PC-9 (cell line): ENCODE measurements at regions not wholly inside any gene's neighbourhood (a gene's known extent, or its start where the extent isn't known, plus 50 kb on each side); places are given as distances from the start of the nearest gene placed in this dataset.

ENCODE experiments used
- BruUV-seq: library from RNA; stranded (reverse); fragments of 400-500 nt; replicated peaks from 2 replicates; lab custom pipeline; 2021; lab: Mats Ljungman, UMichigan
- CTCF ChIA-PET: fragments of 300-600 bp; sonication (Branson Sonifier 250); formaldehyde crosslinking; loops from one replicate; lab custom pipeline; 2022; ENCODE audit warnings: antibody characterized with exemption; lab: Charles Lee
- POLR2A ChIA-PET: fragments of 300-600 bp; sonication (Branson Sonifier 250); formaldehyde crosslinking; loops from one replicate; lab custom pipeline; 2022; ENCODE audit warnings: antibody characterized with exemption; ENCODE audit not compliant: unreplicated experiment; lab: Charles Lee
- DNase-seq, 2 experiments: peaks; one replicate each; pipeline versions ENCODE4 v3.0.0 to v3.0.0-alpha.2; 2015 to 2022; ENCODE audit warnings: mixed read lengths in 1 of 2
- H2AFZ ChIP-seq: fragments of 200-600 bp; sonication (generic); 2 replicates; pipeline ENCODE4 v1.8.1; 2017; ENCODE audit warnings: antibody characterized with exemption
- H3F3A ChIP-seq: fragments of 200-600 bp; sonication (generic); 2 replicates; pipeline ENCODE4 v1.8.1; 2017; ENCODE audit warnings: antibody characterized with exemption, mild to moderate bottlenecking, low read depth; ENCODE audit not compliant: insufficient read depth
- H3K27ac ChIP-seq: fragments of 200-600 bp; sonication (generic); 2 replicates; pipeline ENCODE4 v1.6.1; 2016; ENCODE audit warnings: mixed run types
- H3K27me3 ChIP-seq: fragments of 200-600 bp; sonication (generic); 2 replicates; pipeline ENCODE4 v1.6.1; 2016; ENCODE audit warnings: low read depth, mixed run types; ENCODE audit not compliant: insufficient read depth
- H3K36me3 ChIP-seq: fragments of 200-600 bp; sonication (generic); 2 replicates; pipeline ENCODE4 v1.6.1; 2016; ENCODE audit warnings: low read depth, mixed run types
- H3K4me1 ChIP-seq: fragments of 200-600 bp; sonication (generic); replicated peaks from 2 replicates; pipeline ENCODE4 v1.6.1; 2016; ENCODE audit warnings: mixed run types; ENCODE audit not compliant: insufficient read depth
- H3K4me2 ChIP-seq: fragments of 200-600 bp; sonication (generic); 2 replicates; pipeline ENCODE4 v1.6.1; 2017; ENCODE audit warnings: mixed run types
- H3K4me3 ChIP-seq: fragments of 200-600 bp; sonication (generic); 2 replicates; pipeline ENCODE4 v1.6.1; 2016; ENCODE audit warnings: mixed run types
- H3K79me2 ChIP-seq: fragments of 200-600 bp; sonication (generic); 2 replicates; pipeline ENCODE4 v1.6.1; 2017; ENCODE audit warnings: low read depth, mixed run types
- H3K9me2 ChIP-seq: fragments of 200-600 bp; sonication (generic); 2 replicates; pipeline ENCODE4 v1.8.1; 2017; ENCODE audit warnings: mild to moderate bottlenecking; ENCODE audit not compliant: insufficient read depth
- H3K9me3 ChIP-seq: fragments of 200-600 bp; sonication (generic); 2 replicates; pipeline ENCODE4 v1.8.1; 2016; ENCODE audit warnings: low read depth; ENCODE audit not compliant: insufficient read depth
- H4K20me1 ChIP-seq: fragments of 200-600 bp; sonication (generic); 2 replicates; pipeline ENCODE4 v1.8.1; 2017; ENCODE audit not compliant: insufficient read depth
- CTCF ChIP-seq: fragments of 200-600 bp; sonication (generic); conservative IDR thresholded peaks from 2 replicates; pipeline ENCODE4 v1.6.1; 2017; ENCODE audit warnings: mixed run types, antibody characterized with exemption, mild to moderate bottlenecking, moderate library complexity
- EZH2 ChIP-seq: fragments of 200-600 bp; sonication (generic); IDR thresholded peaks from 2 replicates; pipeline ENCODE4 v1.8.0; 2017; ENCODE audit warnings: antibody characterized with exemption, low read depth
- intact Hi-C: fragments of 100-400 bp; cut with micrococcal nuclease; formaldehyde crosslinking; loops from one replicate; pipeline ENCODE4 v1.10.0; 2022; ENCODE audit not compliant: unreplicated experiment

DNA sequence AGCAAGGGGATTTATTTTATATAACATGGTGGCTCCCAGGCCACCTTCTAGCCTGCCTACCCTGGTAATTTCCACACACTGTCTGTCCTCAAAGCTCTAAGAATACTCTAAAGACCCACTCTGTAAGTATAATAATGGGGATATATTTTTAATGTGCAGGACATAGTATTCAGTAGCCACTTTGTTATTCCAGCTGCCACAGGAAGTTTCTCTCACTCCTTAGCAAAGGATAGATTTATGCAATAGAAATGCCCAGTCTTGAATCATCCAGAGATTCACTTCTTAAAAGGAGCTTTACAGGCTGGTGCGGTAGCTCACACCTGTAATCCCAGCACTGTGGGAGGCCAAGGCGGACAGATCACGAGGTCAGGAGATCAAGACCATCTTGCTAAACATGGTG, 68.4 kb upstream of the LDLRAD3 start:
- ChIA-PET POLR2A (no interaction called here), CTCF (no interaction called here)
- no peak for DNase-seq
- Histone ChIP-seq H3F3A (no peaks in the 10 kb centered on the region), H3K4me3 (no peak overlapping the region), H3K27me3 (no peaks in the 10 kb centered on the region), H4K20me1 (no peaks in the 10 kb centered on the region), H3K9me3 (no peaks in the 10 kb centered on the region), H3K4me2 (no peak overlapping the region), H3K27ac (no peak overlapping the region), H3K4me1 (no peaks in the 10 kb centered on the region), H3K79me2 (no peaks in the 10 kb centered on the region), H3K9me2 (no peaks in the 10 kb centered on the region), H3K36me3 (no peaks in the 10 kb centered on the region), H2AFZ (no peak overlapping the region)
- BruUV-seq = no TSS peak
- TF ChIP-seq EZH2 = no peak
- TF ChIP-seq CTCF = no peak
- intact Hi-C loops = no loop called here

DNA sequence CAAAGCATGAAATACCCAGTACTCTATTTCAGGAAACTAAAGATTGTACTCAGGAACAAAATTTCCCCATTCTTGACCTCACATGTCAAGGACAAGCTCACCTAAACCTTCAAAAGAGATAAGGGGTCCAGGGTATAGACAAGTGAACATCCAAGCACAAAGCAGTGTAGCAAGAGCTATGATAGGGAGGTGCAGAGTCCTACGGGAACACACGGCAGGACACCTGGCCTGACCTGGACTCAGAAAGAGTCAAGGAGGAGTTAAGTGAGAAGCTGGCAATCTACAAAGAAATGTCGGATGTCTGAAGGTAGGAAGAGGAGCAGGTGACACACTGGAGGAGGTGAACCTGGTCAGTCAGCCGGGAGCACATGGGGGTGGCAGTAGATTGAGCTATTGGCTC, 67.1 kb upstream of the LDLRAD3 start:
- no peaks in the 10 kb centered on the region for H3K9me3 ChIP-seq
- H2AFZ ChIP-seq = no peak overlapping the region
- CTCF ChIA-PET = no interaction called here
- BruUV-seq = no TSS peak
- H3K27ac ChIP-seq = no peak overlapping the region
- no peaks in the 10 kb centered on the region for H3K4me1 ChIP-seq
- intact Hi-C loops = no loop called here
- no peak overlapping the region for H3K4me2 ChIP-seq
- no peak for TF ChIP-seq EZH2
- no peak for TF ChIP-seq CTCF
- no peaks in the 10 kb centered on the region for H4K20me1 ChIP-seq
- no peaks in the 10 kb centered on the region for H3K27me3 ChIP-seq
- H3K4me3 ChIP-seq = no peak overlapping the region
- no peaks in the 10 kb centered on the region for H3K36me3 ChIP-seq
- no peaks in the 10 kb centered on the region for H3K79me2 ChIP-seq
- POLR2A ChIA-PET = no interaction called here
- no peaks in the 10 kb centered on the region for H3F3A ChIP-seq
- H3K9me2 ChIP-seq = no peaks in the 10 kb centered on the region
- DNase-seq = no peak

- BruUV-seq = no TSS peak
- H2AFZ ChIP-seq = no peak overlapping the region
- H3K27ac ChIP-seq = no peak overlapping the region
- no peaks in the 10 kb centered on the region for H3K4me1 ChIP-seq
- TF ChIP-seq CTCF (no peak), EZH2 (no peak)
- CTCF ChIA-PET = no interaction called here
- no peaks in the 10 kb centered on the region for H4K20me1 ChIP-seq
- H3K4me2 ChIP-seq = no peak overlapping the region
- H3K9me3 ChIP-seq = no peaks in the 10 kb centered on the region
- no peak for DNase-seq
- H3K36me3 ChIP-seq = no peaks in the 10 kb centered on the region
- POLR2A ChIA-PET = no interaction called here
- no peak overlapping the region for H3K4me3 ChIP-seq
- intact Hi-C loops = no loop called here
- H3F3A ChIP-seq = no peaks in the 10 kb centered on the region
- H3K9me2 ChIP-seq = no peaks in the 10 kb centered on the region
- H3K27me3 ChIP-seq = no peaks in the 10 kb centered on the region
- H3K79me2 ChIP-seq = no peaks in the 10 kb centered on the region
Measured at GRCh38 chr11:35878741-35879140, 65.1 kb upstream of the LDLRAD3 start.
